HG03565 (cell line): ENCODE measurements at regions not wholly inside any gene's neighbourhood (a gene's known extent, or its start where the extent isn't known, plus 50 kb on each side); places are given as distances from the start of the nearest gene placed in this dataset.
"Not testable (repeated sequence)": the region's sequence is repeated elsewhere in the genome, so short reads cannot be mapped to it uniquely, and the experiment has no call there.

Experiments
- ATAC-seq: cut with Tn5 transposase; IDR thresholded peaks from one replicate; pipeline ENCODE4 v1.9.1; 2021; ENCODE audit warnings: mild to moderate bottlenecking, moderate library complexity; ENCODE audit not compliant: unreplicated experiment

DNA sequence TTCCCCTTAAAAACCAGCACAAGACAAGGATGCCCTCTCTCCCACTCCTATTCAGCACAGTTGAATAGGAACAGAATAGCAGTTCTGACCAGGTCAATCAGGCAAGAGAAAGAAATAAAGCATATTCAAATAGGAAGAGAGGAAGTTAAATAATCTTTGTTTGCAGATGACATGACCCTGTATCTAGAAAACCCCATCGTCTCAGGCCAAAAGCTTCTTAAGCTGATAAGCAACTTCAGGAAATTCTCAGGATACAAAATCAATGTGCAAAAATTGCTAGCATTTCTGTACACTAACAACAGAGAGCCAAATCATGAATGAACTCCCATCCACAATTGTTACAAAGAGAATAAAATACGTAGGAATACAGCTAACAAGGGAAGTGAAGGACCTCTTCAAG, 394.1 kb upstream of the NFIA start:
- ATAC-seq: not testable (repeated sequence)

DNA sequence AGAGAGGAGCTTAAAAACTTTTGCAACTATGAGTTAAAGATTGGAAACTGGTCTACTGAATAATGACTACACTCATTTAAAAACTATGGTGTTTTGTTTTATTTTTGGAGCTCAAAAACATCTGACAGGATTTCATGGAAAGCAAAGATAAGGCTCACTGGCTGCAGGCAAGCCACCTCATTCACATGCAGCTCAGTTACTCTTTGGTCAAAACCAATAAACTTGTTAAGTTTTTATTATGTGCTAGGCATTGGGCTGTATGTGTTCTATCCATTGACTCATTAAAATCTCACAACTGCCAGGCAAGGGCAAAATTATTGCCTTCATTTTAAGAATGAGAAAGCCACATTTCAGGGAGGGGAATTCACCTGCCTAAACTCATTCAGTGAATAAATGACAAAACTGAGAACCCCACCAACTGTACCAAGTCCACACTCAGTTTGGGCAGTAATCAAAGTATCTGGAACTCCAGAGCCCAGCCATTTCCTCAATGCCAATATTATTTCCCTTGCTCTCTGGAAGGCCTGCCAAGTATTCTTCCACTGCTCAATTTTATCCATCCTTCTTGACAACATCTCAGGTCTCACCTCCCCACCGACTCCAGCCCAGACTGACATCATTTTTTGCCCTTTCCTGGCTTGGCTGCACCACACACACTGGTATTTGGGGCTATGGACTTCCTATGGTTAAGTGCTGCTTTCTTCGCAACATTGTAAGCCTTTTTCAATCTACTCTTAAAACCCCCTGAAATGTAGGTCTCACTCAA, 401.1 kb upstream of the NFIA start:
- no peak for ATAC-seq

DNA sequence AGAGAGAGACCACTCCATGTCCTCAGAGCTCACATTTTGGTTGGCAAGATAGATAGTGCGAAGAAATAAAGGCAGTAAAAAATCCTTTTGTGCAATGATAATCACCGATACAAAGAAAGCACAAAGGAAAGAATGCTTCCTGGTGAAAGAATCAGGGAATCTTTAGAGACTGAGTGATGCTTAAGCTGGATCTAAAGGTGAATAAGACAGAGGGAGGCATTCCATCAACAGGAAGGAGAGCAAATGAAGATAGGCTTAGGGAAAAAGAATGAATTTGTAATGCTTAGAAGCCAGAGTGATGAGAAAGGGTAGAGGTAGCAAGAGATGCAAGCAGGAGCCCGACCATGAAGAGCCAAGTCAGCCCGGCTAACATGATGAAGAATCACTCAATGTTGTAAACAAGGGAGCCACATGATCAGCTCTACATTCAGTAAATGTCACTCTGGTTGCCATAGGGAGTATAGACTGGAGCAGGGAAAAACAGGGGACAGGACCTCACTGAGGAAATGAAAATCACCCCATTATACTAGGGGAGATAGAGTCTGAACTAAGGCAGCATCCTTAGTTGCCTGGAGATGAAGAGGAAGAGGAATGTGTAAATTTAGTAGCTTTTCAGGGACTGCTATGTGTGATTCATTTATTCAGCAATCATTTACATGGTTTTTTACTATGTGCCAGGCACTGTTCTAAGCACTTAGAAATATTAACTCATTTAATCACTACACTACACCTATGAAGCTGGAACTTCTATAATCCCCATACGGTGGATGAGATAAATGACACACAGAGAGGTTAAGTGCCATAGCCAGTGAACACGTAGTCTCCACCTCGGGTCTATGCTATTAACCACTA, 402.6 kb upstream of the NFIA start:
- no peak for ATAC-seq

DNA sequence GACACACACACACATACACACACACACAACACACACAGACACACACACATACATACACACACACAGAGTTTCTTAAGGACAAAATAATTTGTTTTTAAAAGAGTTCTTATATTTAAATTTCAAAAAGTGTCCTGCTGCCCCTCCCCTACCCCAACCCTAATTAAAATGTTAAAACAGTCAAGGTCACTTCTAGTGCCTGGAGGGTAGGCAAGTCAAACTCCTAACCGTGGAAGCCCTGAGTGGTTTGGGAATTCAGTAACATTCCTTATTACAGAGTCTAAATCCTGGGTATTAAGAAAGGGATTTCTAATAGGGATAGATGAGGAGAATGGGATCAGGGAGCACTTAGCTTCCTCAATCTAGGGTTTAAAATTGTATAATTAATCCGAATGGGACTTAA, 403.6 kb upstream of the NFIA start:
- ATAC-seq: no peak

DNA sequence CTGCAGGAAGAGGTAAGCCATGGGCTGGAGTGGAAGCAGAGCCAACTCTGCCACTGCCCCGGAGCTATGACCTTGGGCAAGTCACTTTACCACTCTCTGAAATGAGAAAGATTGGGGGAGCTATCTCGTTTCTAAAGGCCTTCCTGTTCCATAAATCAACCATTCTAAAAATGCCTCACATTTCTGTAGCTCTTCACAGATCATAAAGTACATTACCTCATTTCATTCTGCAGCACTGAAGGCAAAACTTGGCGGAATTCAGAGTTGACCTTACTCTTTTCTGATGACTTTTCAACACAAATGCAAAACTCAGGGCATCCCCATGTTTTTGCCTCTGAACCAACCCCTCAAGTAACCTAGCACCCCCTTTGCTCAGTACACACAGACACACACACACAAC, 404.0 kb upstream of the NFIA start:
- ATAC-seq: no peak

DNA sequence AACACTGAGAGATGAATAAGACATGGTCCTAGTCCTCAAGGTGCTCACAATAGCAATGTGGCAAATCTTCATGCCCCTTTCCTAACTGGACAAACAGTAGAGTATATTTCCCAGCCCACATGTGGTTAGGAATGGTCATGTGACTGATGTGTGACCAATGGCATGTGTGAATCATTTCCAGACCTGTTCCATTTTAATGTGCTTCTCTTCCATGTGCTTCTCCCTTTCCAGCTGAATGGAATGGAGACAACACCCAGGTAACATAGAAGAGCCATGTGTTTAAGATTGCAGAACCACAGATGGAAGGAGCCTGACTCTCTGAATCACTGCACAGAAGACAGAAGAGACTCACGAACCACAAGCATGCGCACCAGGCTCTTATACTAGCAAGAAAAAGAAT, 409.9 kb upstream of the NFIA start:
- no peak for ATAC-seq

DNA sequence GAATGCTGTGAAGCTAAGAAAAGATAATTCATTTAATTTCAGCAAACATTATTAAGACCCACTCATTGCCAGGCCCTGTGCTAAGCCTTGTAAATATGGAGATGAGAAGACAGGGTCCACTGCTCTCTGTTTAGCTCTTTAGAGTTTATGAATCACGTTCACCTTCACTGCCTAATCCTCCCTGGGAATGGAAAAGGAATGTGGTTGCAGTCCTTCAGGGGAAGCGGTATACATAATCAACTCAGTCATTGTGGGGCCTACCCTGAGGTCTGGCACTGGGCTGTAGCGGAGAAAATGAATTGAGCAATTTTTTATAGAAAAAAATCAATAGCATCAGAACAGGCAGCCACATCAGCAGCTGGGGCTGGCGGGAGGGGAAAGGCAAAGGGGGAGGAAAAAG, 412.1 kb upstream of the NFIA start:
- no peak for ATAC-seq

DNA sequence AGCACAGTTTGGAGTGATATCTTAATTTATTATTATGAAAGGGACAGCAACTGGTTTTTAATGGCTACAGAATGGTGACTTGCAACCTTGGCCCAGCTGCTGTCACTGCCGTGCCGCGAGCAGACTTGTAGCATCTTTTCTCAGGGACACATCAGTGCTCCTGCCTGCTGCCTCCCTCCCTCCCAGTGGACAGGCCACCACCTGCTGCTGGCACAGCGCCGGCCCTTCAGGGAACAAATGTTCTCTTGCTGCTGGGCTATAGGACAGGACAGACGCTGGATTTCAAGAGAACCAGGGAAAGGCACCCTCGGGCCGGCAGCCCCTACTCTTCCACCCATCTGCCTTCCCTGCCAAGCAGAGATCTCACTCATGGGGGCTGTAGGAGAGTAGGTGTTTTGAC, 413.8 kb upstream of the NFIA start:
- no peak for ATAC-seq

DNA sequence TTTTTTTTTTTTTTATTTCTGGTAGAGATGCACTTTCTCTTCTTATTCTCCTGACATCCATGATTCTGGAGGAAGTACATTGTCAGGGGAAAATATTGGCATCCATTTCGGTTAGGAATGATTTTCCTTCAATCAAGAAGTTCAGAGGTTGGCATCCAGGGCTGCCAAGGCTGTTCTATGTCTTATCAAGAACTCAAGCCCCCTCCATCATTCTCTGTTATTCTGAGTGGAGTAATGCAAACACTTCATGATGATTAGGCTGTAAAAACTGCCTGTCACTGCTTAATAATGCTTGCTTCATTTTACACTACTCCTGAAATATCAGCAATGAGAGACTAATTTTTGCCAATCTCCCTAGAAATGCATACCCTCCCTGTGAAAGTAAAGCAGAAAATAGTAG, 417.1 kb upstream of the NFIA start:
- no peak for ATAC-seq

DNA sequence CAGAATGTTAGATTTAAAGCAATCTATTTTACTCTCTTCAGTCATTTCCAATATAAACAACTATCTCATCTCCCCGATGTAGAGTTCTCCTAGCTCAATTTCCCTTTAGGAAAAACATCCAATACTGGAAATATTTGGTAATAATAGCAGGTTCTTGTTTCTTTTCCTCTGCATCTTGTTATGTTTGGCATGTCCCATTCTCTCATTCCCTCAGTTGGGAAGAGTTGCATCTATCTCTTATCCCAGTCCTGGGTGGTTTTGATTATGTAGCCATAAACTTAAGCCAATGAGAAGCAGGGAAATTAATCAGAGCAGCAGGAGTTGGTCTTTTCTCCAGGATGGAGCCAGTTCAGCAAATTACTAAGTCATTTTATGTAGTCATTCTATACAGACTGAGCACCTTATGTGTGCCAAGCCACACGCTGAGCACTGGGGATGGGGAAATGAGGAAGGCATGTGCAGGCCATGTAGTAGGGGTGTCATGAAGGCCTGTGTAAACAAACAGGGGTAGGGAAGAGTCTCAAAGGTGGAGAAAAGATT, 418.2 kb upstream of the NFIA start:
- ATAC-seq: no peak

DNA sequence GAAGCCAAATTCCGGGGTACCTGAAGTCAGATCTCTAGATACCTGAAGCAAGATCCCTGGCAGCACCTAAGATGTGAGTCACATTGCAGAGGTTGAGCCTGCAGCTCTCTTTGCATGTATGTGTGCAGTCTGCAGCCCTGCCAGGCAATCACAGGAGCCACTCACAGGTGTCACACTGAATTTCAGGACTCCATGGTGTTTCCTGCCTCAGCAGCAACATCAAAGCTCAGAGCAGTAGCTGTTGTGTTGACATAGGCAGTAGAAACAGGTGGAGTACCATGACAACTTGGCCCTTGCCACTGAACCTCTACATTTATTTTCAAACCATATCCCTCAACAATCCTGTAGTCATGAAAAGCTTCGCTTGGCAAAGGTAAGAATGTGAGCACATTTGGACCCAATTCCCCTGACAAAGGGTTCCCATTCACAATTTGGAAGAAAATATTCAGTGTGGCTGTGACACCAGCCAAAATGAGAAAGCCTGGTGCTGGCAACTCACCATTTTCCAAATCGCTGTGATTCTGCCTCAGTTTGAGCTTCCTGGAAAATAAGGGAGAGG, 419.8 kb upstream of the NFIA start:
- no peak for ATAC-seq

DNA sequence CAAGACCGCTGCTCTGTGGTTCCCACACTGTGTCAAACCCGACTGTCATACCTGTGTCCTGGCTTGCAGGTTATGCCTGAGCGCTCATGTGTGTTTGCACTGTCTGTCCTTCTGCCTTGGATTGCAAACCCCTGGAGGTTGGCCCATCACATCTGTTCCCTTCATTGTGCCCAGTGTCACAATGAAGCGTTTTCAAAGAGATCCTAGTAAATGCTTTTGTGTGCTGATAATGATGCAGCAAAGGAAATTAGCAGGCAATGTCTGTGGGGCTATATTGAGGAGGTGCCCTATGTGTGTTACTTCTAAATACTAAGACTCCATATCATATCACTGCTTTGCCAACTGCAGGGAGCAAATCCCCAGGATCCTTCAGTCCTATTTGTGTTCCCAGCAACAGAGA, 424.4 kb upstream of the NFIA start:
- no peak for ATAC-seq

DNA sequence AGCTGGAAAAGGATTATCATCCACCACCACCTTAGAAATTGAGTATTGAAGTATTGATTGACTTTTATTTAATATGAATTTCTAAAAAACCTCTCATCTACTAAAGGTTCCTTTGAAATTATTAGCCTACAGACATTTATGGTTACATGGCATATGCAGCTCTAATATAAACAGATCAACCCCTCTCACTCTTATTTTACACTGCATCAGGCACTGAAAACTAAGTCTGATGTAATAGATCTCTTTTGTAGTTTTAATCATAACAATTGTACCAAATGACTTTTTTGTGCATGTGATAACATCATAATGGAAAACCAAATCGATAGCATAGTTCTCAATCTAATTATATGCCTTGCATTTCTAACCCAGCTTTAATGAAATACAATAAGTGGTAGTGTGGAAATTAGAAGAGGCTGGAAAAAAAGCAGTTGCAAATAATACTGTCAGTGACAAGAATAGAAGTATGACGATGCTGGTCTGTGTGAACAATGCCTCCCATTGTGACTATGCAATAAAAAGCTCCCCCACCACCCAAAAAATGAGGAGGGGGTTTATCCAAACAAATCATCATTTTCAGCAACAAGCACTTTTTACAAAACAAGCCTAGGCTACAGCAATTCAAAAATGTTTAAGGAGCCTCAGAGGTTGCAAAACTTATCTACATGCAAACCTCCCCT, 426.5 kb upstream of the NFIA start:
- ATAC-seq: no peak

DNA sequence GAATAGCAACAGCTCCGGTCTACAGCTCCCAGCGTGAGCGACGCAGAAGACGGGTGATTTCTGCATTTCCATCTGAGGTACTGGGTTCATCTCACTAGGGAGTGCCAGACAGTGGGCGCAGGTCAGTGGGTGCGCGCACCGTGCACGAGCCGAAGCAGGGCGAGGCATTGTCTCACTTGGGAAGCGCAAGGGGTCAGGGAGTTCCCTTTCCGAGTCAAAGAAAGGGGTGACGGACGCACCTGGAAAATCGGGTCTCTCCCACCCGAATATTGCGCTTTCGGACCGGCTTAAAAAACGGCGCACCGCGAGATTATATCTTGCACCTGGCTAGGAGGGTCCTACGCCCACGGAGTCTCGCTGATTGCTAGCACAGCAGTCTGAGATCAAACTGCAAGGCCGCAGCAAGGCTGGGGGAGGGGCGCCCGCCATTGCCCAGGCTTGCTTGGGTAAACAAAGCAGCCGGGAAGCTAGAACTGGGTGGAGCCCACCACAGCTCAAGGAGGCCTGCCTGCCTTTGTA, 442.3 kb upstream of the NFIA start:
- not testable (repeated sequence) for ATAC-seq

DNA sequence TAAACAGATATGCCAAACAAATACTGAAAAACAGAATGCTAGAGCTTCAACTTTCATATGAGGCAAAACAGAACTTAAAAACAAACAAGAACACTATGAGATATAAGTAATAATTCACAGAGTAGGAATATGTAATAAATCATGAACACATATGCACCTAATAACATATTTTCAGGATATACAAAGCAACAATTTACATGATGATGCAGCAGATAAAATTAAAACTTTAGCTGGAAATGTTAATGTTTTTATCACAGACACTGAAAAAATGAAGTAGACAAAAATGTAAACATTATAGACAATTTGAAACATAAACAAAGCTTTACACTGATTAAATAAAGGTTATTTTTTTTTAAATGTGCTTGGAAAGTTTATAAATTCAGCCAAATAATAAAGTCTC, 443.1 kb upstream of the NFIA start:
- ATAC-seq: no peak

DNA sequence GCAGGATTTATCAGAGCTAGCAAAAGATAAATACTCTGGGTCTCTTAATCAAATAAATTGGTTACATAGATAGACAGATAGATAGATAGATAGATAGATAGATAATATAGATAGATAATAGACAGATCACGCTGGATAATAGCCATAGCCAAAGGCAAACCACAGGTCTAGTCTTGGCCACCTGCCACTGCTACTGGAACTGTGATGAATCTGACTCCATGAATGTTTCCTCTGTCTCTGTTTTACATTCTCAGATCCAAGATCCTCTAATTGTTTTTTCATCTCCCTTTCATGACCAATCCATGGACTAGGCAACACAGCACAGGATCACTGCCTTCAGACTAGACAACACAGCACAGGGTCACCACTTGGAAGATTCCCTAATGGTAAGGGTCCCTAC, 444.7 kb upstream of the NFIA start:
- no peak for ATAC-seq

DNA sequence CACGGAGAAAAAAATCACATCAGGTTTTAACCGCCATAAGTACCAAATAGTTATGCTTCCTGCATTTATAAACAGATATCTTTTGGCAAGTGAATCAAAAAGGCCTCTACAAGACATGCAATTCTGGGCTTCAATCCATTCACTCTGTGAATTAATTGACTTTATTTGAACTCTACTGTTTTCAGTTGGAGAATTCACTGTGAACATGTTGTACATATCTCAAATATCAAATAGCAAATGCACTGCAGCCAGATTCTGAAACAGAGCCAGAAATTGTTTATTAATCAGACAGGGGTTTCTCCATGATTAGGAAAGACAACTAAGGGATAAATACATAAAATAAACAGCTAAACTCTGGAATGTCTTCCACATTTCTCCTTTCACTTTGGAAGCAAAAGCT, 445.4 kb upstream of the NFIA start:
- ATAC-seq: no peak

DNA sequence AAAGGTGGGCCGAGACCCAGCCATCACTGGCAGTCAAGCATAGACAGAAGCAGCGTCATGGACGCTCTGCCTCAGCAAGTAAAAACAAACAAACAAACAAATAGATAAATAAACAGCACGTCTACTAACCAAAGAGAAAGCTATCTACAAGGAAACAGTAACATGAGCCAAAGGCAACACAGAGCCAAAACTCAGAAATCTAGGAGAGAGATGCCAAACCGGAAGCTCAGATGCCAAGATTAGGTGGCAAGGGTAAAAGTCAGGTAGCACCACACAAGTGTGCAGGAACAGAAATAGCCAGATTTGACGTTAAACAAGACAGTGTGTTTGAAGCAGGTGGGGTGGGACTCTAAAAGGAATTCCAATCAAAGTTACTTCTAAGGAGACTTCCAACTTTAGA, 448.3 kb upstream of the NFIA start:
- no peak for ATAC-seq

DNA sequence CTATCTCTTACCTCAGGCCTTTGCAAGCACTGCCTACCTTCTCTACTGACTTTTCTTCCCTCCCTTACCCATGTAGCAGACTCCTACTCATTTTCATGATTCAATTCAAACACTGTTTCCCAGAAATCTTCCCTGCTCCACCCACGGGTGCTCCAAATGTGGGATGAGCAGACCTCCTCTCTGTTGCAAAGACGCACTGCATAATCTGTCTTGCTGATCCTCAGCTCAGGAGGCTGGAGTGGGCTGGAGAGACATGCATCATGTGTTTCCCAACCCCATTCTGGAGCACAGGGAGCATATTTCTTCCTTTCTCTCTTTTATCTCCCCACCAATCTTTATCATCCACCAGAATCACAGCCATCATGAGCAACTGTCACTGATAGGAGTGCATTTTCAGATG, 459.9 kb upstream of the NFIA start:
- ATAC-seq: no peak

DNA sequence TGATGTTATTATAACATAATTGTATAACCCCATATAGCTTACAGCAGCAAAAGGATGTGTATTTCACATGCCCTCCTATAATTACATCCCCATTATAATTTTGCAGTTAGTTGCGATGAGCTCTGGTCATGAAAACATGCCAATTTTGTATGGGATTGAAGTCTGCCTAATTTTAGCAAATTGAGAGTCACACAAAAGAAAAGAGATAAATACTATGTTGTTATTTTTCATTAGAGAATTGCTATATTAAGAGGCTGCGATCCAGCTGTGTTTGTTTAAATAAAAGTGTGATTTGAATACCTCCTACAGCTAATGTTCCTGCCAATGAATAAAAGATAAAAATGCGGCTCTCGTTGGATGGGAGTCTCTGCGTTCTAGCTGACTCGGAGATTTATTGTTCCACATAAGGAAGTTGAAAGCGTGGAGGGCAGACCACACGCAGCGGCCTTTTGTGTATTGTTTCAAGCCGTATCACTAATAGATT, 461.0 kb upstream of the NFIA start:
- ATAC-seq: no peak

DNA sequence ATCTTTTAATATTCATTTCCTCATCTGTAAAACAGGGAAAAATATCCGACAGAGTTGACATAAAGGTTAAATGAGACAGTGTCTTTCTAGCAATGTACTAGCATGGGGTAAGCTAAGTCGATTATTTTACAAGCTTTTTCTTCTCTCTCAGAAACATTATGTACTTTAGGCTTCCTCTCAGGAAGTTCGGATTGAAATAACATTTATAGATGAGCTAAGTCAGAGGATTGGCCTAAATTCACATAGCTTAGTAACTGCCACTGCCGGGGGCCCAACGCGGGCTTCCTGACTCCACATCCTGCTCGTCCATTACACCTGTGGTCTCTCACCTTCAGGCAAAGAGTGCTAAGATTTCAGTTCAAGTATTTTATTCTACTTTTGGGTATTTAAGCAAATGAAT, 462.3 kb upstream of the NFIA start:
- no peak for ATAC-seq
